HG03103 (cell line): ENCODE measurements at regions not wholly inside any gene's neighbourhood (a gene's known extent, or its start where the extent isn't known, plus 50 kb on each side); places are given as distances from the start of the nearest gene placed in this dataset.
"Not testable (repeated sequence)": the region's sequence is repeated elsewhere in the genome, so short reads cannot be mapped to it uniquely, and the experiment has no call there.

Source experiments
- ATAC-seq: cut with Tn5 transposase; IDR thresholded peaks from one replicate; pipeline ENCODE4 v1.9.1; 2021; ENCODE audit warnings: low read depth; ENCODE audit not compliant: unreplicated experiment

- ATAC-seq, result no peak
Observed at GRCh38 chr1:5691795-5692509, 300.3 kb downstream of the NPHP4 start.

- ATAC-seq, result no peak
Observed at GRCh38 chr1:5690898-5691297, 301.3 kb downstream of the NPHP4 start.

GRCh38 chr1:5690291-5690690, 301.9 kb downstream of the NPHP4 start:
- no peak for ATAC-seq

- no peak for ATAC-seq
Observed at GRCh38 chr1:5688081-5689077, 303.8 kb downstream of the NPHP4 start.

- no peak for ATAC-seq
Observed at GRCh38 chr1:5686925-5687706, 305.1 kb downstream of the NPHP4 start.

- no peak for ATAC-seq
Observed at GRCh38 chr1:5686195-5686594, 306.0 kb downstream of the NPHP4 start.

- ATAC-seq, result no peak
Observed at GRCh38 chr1:5685446-5686040, 306.7 kb downstream of the NPHP4 start.

GRCh38 chr1:5684791-5685190, 307.4 kb downstream of the NPHP4 start:
- no peak for ATAC-seq

GRCh38 chr1:5683446-5683845, 308.8 kb downstream of the NPHP4 start:
- no peak for ATAC-seq

GRCh38 chr1:5682626-5683225, 309.5 kb downstream of the NPHP4 start:
- ATAC-seq, result no peak

GRCh38 chr1:5681654-5682053, 310.6 kb downstream of the NPHP4 start:
- no peak for ATAC-seq

- ATAC-seq, result no peak
Observed at GRCh38 chr1:5680600-5680999, 311.6 kb downstream of the NPHP4 start.

GRCh38 chr1:5678759-5679158, 313.5 kb downstream of the NPHP4 start:
- ATAC-seq, result no peak

- ATAC-seq, result not testable (repeated sequence)
Observed at GRCh38 chr1:5672355-5672754, 319.9 kb downstream of the NPHP4 start.

GRCh38 chr1:5670590-5671350, 321.5 kb downstream of the NPHP4 start:
- ATAC-seq, result no peak

GRCh38 chr1:5667513-5668325, 324.5 kb downstream of the NPHP4 start:
- ATAC-seq, result no peak

- ATAC-seq, result no peak
Observed at GRCh38 chr1:5664906-5665875, 327.0 kb downstream of the NPHP4 start.
